HepG2 (cell line): ENCODE measurements at regions not wholly inside any gene's neighbourhood (a gene's known extent, or its start where the extent isn't known, plus 50 kb on each side); places are given as distances from the start of the nearest gene placed in this dataset.
A peak's percentile ranks its signal among the peaks of the same experiment; 100 is the strongest.

ENCODE experiments used
- ATAC-seq: fragments of 200-7000 bp; cut with Tn5 transposase; 3 replicates; pipeline ENCODE4 v1.9.1; 2020; ENCODE audit warnings: mild to moderate bottlenecking, moderate library complexity
- BruUV-seq: library from RNA; stranded (reverse); fragments of 400-500 nt; replicated peaks from 2 replicates; lab custom pipeline; 2021; lab: Mats Ljungman, UMichigan
- CTCF ChIA-PET: fragments of 300-600 bp; formaldehyde crosslinking; extraction: SDS; loops from one replicate; lab custom pipeline; 2021; ENCODE audit warnings: low total read pairs, inconsistent platforms, low intra/inter-chr PET ratio; lab: Yijun Ruan, JAX
- POLR2A ChIA-PET: fragments of 350-600 bp; sonication (Branson Sonifier 250); formaldehyde crosslinking; loops from one replicate; lab custom pipeline; 2020; ENCODE audit warnings: antibody characterized with exemption, inconsistent platforms; lab: Yijun Ruan, JAX
- DNase-seq: peaks from one replicate; pipeline ENCODE4 v3.0.0-alpha.2; 2015; ENCODE audit warnings: low spot score
- FAIRE-seq: peaks from 3 replicates; lab custom pipeline; 2011; peaks lifted over from hg19 to GRCh38; lab: Jason Lieb, UNC
- H2AFZ ChIP-seq: one replicate; pipeline ENCODE4 v1.6.1; 2011; ENCODE audit warnings: low read length, inconsistent platforms
- H3K27ac ChIP-seq: fragments of 300-600 bp; 3 replicates; pipeline ENCODE4 v1.8.0; 2011; ENCODE audit warnings: mixed run types, mild to moderate bottlenecking, mixed read lengths, low read length, inconsistent platforms; ENCODE audit not compliant: insufficient read depth; ENCODE audit errors: extremely low read length
- H3K27me3 ChIP-seq, 2 experiments: fragments of 200-600 bp in 1 of 2; 2 replicates in 1 of 2; 3 replicates in 1 of 2; pipeline versions ENCODE4 v1.6.0 to v1.8.0; 2011; ENCODE audit warnings: low read length in 2 of 2, mild to moderate bottlenecking in 2 of 2, moderate library complexity in 2 of 2, inconsistent platforms in 1 of 2; ENCODE audit not compliant: insufficient read depth in 2 of 2, control insufficient read depth in 1 of 2
- H3K36me3 ChIP-seq, 2 experiments: fragments of 200-600 bp in 1 of 2; replicated peaks in 1 of 2; 2 replicates in 1 of 2; 3 replicates in 1 of 2; pipeline versions ENCODE4 v1.5.1 to v1.8.0; 2011; ENCODE audit warnings: low read length in 2 of 2, inconsistent platforms in 1 of 2; ENCODE audit not compliant: insufficient read depth in 2 of 2, control insufficient read depth in 1 of 2
- H3K4me1 ChIP-seq: 2 replicates; pipeline ENCODE4 v1.5.1; 2012; ENCODE audit warnings: low read length, inconsistent platforms; ENCODE audit not compliant: insufficient read depth
- H3K4me2 ChIP-seq: 2 replicates; pipeline ENCODE4 v1.6.0; 2011; ENCODE audit warnings: low read depth, low read length, inconsistent platforms
- H3K4me3 ChIP-seq, 3 experiments: fragments of 200-600 bp in 1 of 3; sonication (generic), shearing (Covaris generic) in 1 of 3; replicated peaks in 1 of 3; 2 replicates each; pipeline ENCODE4 v1.5.1; 2011 to 2016; ENCODE audit warnings: low read length in 3 of 3, inconsistent platforms in 2 of 3, low read depth in 2 of 3, mild to moderate bottlenecking in 2 of 3, control low read depth in 1 of 3, mixed read lengths in 1 of 3; ENCODE audit not compliant: insufficient read depth in 1 of 3
- H3K79me2 ChIP-seq: one replicate; pipeline ENCODE4 v1.6.1; 2011; ENCODE audit warnings: low read length, inconsistent platforms; ENCODE audit not compliant: insufficient read depth
- H3K9ac ChIP-seq: 2 replicates; pipeline ENCODE4 v1.6.0; 2011; ENCODE audit warnings: mild to moderate bottlenecking, low read depth, low read length, inconsistent platforms; ENCODE audit not compliant: insufficient read depth
- H3K9me3 ChIP-seq: 2 replicates; pipeline ENCODE4 v1.5.1; 2012; ENCODE audit warnings: mild to moderate bottlenecking, low read length
- H4K20me1 ChIP-seq: 2 replicates; pipeline ENCODE4 v1.6.0; 2011; ENCODE audit warnings: inconsistent platforms, mild to moderate bottlenecking, low read length, moderate library complexity; ENCODE audit not compliant: insufficient read depth
- CREB1 ChIP-seq, 2 experiments: fragments of 450-650 bp in 1 of 2; IDR thresholded peaks; 2 replicates each; pipeline ENCODE4 v1.6.1; 2016 to 2017; ENCODE audit warnings: control low read depth in 1 of 2, mild to moderate bottlenecking in 1 of 2, missing compliant biosample characterization in 1 of 2, missing genetic modification characterization in 1 of 2
- FOXK1 ChIP-seq: sonication (generic); formaldehyde crosslinking; IDR thresholded peaks from 2 replicates; pipeline ENCODE4 v1.4.0; 2020; ENCODE audit warnings: low read depth, missing genetic modification reagents, borderline replicate concordance
- HNRNPLL ChIP-seq: fragments of 200-400 bp; formaldehyde crosslinking; IDR thresholded peaks from 2 replicates; pipeline ENCODE4 v1.6.1; 2017; ENCODE audit warnings: mild to moderate bottlenecking, low read depth, low read length; ENCODE audit not compliant: poor library complexity, severe bottlenecking
- NFYB ChIP-seq: sonication (generic); formaldehyde crosslinking; IDR thresholded peaks from 2 replicates; pipeline ENCODE4 v1.4.0; 2020; ENCODE audit warnings: missing genetic modification reagents
- ZNF720 ChIP-seq: sonication (generic); formaldehyde crosslinking; IDR thresholded peaks from 2 replicates; pipeline ENCODE4 v1.4.0; 2020; ENCODE audit warnings: missing genetic modification reagents
- WGBS: methylation state at CpG from one replicate; pipeline ENCODE4 v1.1.6; 2017; ENCODE audit warnings: low lambda C conversion rate; 5-methylcytosine and 5-hydroxymethylcytosine counted together
- in situ Hi-C: cut with HindIII; loops from 2 replicates; pipeline ENCODE4 v1.10.0; 2017; ENCODE audit warnings: low pct_unique_long_range_greater_than_20kb; ENCODE audit not compliant: extremely low pct_ligation_motif_present
- intact Hi-C: fragments of 100-400 bp; cut with micrococcal nuclease; formaldehyde crosslinking; loops from one replicate; pipeline ENCODE4 v1.10.0; 2022; ENCODE audit not compliant: unreplicated experiment
- TF ChIP-seq, protein P1 (sequence below): sonication (generic); formaldehyde crosslinking; IDR thresholded peaks from 2 replicates; pipeline ENCODE4 v1.5.1; 2020; ENCODE audit warnings: missing genetic modification reagents, mild to moderate bottlenecking, borderline replicate concordance
- TF ChIP-seq, protein P2 (sequence below): sonication (generic); formaldehyde crosslinking; IDR thresholded peaks from 2 replicates; pipeline ENCODE4 v1.4.0; 2020; ENCODE audit warnings: missing genetic modification reagents

DNA sequence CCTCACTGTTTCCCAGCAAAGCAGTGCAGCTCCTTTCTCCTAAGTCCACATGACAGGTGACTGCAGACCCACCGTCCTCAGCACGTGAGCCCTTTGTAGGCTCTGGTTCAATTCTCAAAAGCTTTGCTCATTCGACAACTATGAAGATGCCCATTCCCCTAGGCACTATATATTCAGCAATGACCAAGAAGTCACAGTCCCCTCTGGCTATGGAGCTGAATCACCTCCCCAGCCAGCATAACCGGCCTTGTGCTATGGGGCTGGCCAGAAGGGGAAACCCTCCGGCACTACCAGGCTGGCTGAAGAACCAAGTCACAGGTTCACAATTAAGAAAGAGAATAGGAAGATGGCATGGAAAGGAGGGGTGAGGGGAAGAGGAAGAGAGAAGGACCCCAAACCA, 139.7 kb downstream of the WSCD1 start (continued):
- TF ChIP-seq, protein P1, sequence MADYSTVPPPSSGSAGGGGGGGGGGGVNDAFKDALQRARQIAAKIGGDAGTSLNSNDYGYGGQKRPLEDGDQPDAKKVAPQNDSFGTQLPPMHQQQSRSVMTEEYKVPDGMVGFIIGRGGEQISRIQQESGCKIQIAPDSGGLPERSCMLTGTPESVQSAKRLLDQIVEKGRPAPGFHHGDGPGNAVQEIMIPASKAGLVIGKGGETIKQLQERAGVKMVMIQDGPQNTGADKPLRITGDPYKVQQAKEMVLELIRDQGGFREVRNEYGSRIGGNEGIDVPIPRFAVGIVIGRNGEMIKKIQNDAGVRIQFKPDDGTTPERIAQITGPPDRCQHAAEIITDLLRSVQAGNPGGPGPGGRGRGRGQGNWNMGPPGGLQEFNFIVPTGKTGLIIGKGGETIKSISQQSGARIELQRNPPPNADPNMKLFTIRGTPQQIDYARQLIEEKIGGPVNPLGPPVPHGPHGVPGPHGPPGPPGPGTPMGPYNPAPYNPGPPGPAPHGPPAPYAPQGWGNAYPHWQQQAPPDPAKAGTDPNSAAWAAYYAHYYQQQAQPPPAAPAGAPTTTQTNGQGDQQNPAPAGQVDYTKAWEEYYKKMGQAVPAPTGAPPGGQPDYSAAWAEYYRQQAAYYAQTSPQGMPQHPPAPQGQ (CRISPR knock-in tag) = no peak
- TF ChIP-seq ZNF720 (CRISPR knock-in tag) (no peak), FOXK1 (no peak), NFYB (no peak)
- TF ChIP-seq, protein P2, sequence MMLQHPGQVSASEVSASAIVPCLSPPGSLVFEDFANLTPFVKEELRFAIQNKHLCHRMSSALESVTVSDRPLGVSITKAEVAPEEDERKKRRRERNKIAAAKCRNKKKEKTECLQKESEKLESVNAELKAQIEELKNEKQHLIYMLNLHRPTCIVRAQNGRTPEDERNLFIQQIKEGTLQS (CRISPR knock-in tag) = no peak

DNA sequence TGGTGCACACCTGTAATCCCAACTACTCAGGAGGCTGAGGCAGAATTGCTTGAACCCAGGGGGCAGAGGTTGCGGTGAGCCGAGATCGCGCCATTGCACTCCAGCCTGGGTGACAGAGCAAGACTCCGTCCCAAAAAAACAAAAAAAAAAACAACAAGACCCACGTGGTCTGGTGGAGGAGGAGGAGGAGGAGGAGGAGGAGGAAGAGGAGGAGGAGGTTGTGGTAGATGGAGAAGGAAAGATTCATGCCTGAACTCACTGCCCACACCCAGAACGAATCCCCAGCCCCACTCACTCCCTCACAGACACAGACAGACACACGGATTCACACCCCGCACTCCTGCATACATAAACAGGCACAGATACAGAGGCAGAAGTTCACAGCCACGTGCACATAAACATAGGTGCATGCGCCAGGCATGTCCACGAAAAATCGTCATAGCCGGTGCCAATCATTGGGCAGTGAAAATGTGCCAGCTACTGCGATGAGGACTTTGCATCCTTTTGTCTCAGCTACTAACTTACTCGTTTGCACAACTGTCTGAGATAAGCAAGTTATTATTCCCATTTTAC, 138.5 kb downstream of the WSCD1 start:
- no peaks in the 10 kb centered on the region for H3K79me2 ChIP-seq
- ATAC-seq (no peak), DNase-seq (no peak), FAIRE-seq (no peak)
- ChIA-PET POLR2A (no interaction called here), CTCF (no interaction called here)
- H3K4me2 ChIP-seq = no peak overlapping the region
- no peak overlapping the region for H3K27ac ChIP-seq
- no peaks in the 10 kb centered on the region for H3K36me3 ChIP-seq
- H3K4me3 ChIP-seq = no peak overlapping the region
- BruUV-seq = no TSS peak
- no peaks in the 10 kb centered on the region for H3K4me1 ChIP-seq
- H3K9me3 ChIP-seq = no peaks in the 10 kb centered on the region
- peaks cover 0 to 11% of the 10 kb centered on the region in 2 experiments; a peak in 2 of 5 replicates for H3K27me3 ChIP-seq
- H3K9ac ChIP-seq = no peak overlapping the region
- 22% methylated on average over 9 of the region's 16 CpGs for WGBS
- in situ Hi-C loops (no loop called here), intact Hi-C loops (no loop called here)
- H2AFZ ChIP-seq = no peak overlapping the region
- TF ChIP-seq HNRNPLL (no peak), CREB1 (IDR thresholded peaks at IDR 0.05) (0 out of 2 replicates have a peak, but pooled peaks have one; percentile 3), CREB1 (CRISPR knock-in tag; IDR thresholded peaks at IDR 0.05) (no peak)
- H4K20me1 ChIP-seq = no peaks in the 10 kb centered on the region
